Upper lobe of left lung (tissue), 6 donors: ENCODE measurements at regions not wholly inside any gene's neighbourhood (a gene's known extent, or its start where the extent isn't known, plus 50 kb on each side); places are given as distances from the start of the nearest gene placed in this dataset.
A peak's percentile ranks its signal among the peaks of the same experiment; 100 is the strongest.

ENCODE experiments used
- ATAC-seq, 2 donors: fragments of 200-7000 bp; cut with Tn5 transposase; one replicate each; pipeline ENCODE4 v1.9.1; 2022; ENCODE audit warnings: mild to moderate bottlenecking in 2 of 2, moderate library complexity in 2 of 2; ENCODE audit not compliant: low FRiP score in 2 of 2
- DNase-seq, 2 donors: peaks; one replicate each; pipeline ENCODE4 v3.0.0-alpha.2; 2019 to 2020
- H3K27ac ChIP-seq, 4 donors: fragments of 200-600 bp; sonication (generic); one replicate each; pipeline ENCODE4 v1.5.1; 2016 to 2019
- H3K27me3 ChIP-seq, 4 donors: fragments of 200-600 bp; sonication (generic); one replicate each; pipeline ENCODE4 v1.5.1; 2017 to 2019
- H3K36me3 ChIP-seq, 4 donors: fragments of 200-600 bp; sonication (generic); one replicate each; pipeline ENCODE4 v1.5.1; 2016 to 2019
- H3K4me1 ChIP-seq, 4 donors: fragments of 200-600 bp; sonication (generic); one replicate each; pipeline ENCODE4 v1.5.1; 2018 to 2019
- H3K4me3 ChIP-seq, 4 donors: fragments of 200-600 bp; sonication (generic); one replicate each; pipeline ENCODE4 v1.5.1; 2017 to 2019; ENCODE audit warnings: mild to moderate bottlenecking in 2 of 4, moderate library complexity in 1 of 4
- H3K9me3 ChIP-seq, 4 donors: fragments of 200-600 bp; sonication (generic); one replicate each; pipeline ENCODE4 v1.5.1; 2018 to 2019
- EP300 ChIP-seq, 4 donors: sonication (generic); formaldehyde crosslinking; IDR thresholded peaks; one replicate each; pipeline ENCODE4 v1.5.1; 2017; ENCODE audit warnings: antibody characterized with exemption in 4 of 4, control low read depth in 2 of 4
- POLR2A ChIP-seq, 4 donors: fragments of 450-650 bp; IDR thresholded peaks; one replicate each; pipeline ENCODE4 v1.5.1; 2016 to 2017; ENCODE audit warnings: antibody characterized with exemption in 4 of 4, mild to moderate bottlenecking in 2 of 4
- POLR2AphosphoS5 ChIP-seq, 2 donors: sonication (generic); formaldehyde crosslinking; IDR thresholded peaks; one replicate each; pipeline ENCODE4 v1.5.1; 2017; ENCODE audit warnings: antibody characterized with exemption in 2 of 2
- WGBS, 2 donors: methylation state at CpG; one replicate each; pipeline ENCODE4 v1.1.5; 2017 to 2018; 5-methylcytosine and 5-hydroxymethylcytosine counted together
- TF ChIP-seq, protein P1 (sequence below), 6 experiments: fragments of 450-650 bp in 4 of 6; fragments of 200-600 bp in 2 of 6; sonication (generic) in 2 of 6; IDR thresholded peaks; one replicate each; pipeline ENCODE4 v1.5.1; 2016 to 2019; ENCODE audit warnings: antibody characterized with exemption in 6 of 6
- donor health status: DM: no; HTN: no; CAD: no; lungs with moderate emphysema.
- donor health status: DM: no; HTN: yes; CAD: no; lungs with severe emphysema.

DNA sequence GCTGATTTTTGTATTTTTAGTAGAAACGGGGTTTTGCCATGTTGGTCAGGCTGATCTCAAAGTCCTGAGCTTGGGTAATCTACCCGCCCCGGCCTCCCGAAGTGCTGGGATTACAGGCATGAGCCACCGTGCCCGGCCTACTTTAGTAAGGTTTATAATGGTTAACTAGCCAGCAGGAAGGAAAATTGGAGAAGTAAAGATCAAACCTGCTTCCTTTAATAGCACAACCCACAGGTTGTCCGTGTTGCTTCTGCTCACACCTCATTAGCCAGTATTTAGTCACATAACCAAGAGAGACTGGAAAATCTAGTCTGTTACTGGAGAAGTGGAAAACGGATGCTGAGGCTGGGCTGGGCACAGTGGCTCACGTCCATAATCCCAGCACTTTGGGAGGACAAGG is 51.9 kb upstream of the TBL1XR1 start:
- H3K4me3 ChIP-seq = no peak overlapping the region
- ATAC-seq (no peak), DNase-seq (no peak)
- WGBS, 2 donors = 80% methylated on average over 8 to 9 of the region's 9 CpGs
- H3K4me1 ChIP-seq = peaks cover 0 to 3% (median 0%) of the 10 kb centered on the region in 4 donors
- no peaks in the 10 kb centered on the region for H3K9me3 ChIP-seq
- TF ChIP-seq, protein P1, sequence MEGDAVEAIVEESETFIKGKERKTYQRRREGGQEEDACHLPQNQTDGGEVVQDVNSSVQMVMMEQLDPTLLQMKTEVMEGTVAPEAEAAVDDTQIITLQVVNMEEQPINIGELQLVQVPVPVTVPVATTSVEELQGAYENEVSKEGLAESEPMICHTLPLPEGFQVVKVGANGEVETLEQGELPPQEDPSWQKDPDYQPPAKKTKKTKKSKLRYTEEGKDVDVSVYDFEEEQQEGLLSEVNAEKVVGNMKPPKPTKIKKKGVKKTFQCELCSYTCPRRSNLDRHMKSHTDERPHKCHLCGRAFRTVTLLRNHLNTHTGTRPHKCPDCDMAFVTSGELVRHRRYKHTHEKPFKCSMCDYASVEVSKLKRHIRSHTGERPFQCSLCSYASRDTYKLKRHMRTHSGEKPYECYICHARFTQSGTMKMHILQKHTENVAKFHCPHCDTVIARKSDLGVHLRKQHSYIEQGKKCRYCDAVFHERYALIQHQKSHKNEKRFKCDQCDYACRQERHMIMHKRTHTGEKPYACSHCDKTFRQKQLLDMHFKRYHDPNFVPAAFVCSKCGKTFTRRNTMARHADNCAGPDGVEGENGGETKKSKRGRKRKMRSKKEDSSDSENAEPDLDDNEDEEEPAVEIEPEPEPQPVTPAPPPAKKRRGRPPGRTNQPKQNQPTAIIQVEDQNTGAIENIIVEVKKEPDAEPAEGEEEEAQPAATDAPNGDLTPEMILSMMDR (IDR thresholded peaks at IDR 0.05) = no peak
- TF ChIP-seq POLR2AphosphoS5 (IDR thresholded peaks at IDR 0.05) (no peak), EP300 (IDR thresholded peaks at IDR 0.05) (no peak), POLR2A (IDR thresholded peaks at IDR 0.05) (no peak)
- no peaks in the 10 kb centered on the region for H3K36me3 ChIP-seq
- no peaks in the 10 kb centered on the region for H3K27me3 ChIP-seq
- H3K27ac ChIP-seq = no peak overlapping the region

DNA sequence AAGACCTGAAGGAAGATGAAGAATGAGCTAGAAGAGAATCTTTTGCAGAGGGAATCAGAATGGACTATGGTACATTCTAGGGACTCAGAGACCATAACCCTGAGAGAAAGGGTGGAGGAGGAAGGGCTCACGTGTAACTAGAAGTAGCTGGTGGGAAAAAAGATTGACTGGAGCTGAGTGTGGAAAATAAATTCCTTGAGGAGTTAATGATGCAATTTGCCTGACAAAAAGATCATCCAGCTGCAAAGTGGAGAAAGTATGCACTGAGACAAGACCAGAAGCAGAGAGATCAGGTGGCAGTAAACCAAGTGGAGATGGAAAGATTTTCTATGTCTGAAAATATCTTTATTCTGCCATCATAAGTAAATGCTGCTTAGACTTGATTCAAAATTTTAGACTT is 52.9 kb upstream of the TBL1XR1 start:
- H3K27me3 ChIP-seq = no peaks in the 10 kb centered on the region
- H3K27ac ChIP-seq = no peak overlapping the region
- no peak for TF ChIP-seq EP300 (IDR thresholded peaks at IDR 0.05)
- TF ChIP-seq POLR2AphosphoS5 (IDR thresholded peaks at IDR 0.05) = no peak
- no peak for TF ChIP-seq POLR2A (IDR thresholded peaks at IDR 0.05)
- TF ChIP-seq, protein P1 (IDR thresholded peaks at IDR 0.05) = no peak

DNA sequence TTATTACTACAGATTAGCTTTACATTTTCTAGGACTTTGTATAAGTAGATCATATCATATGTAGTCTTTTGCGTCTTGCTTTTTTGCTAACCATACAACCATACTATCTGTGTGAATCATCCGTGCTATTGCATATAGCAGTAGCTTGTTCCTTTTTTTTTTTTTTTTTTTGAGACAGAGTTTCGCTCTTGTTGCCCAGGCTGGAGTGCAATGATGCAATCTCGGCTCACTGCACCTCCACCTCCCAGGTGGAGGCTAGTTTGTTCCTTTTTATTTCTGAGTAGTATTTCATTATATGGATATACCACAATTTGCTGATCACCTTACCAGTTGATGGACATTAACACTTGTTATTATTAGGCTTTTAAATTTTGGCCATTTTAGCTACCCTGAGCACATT is 54.5 kb upstream of the TBL1XR1 start:
- no peaks in the 10 kb centered on the region for H3K9me3 ChIP-seq
- ATAC-seq = peak in 1 of 2 donors; percentile 47
- 67 to 80% methylated on average over 4 of the region's 4 CpGs for WGBS, 2 donors
- DNase-seq = no peak
- TF ChIP-seq EP300 (IDR thresholded peaks at IDR 0.05) = no peak
- TF ChIP-seq, protein P1 (IDR thresholded peaks at IDR 0.05) = no peak
- TF ChIP-seq POLR2AphosphoS5 (IDR thresholded peaks at IDR 0.05) = no peak
- TF ChIP-seq POLR2A (IDR thresholded peaks at IDR 0.05) = no peak
- H3K4me1 ChIP-seq = no peaks in the 10 kb centered on the region
- H3K27me3 ChIP-seq = no peaks in the 10 kb centered on the region
- no peaks in the 10 kb centered on the region for H3K36me3 ChIP-seq
- H3K27ac ChIP-seq = no peak overlapping the region
- no peak overlapping the region for H3K4me3 ChIP-seq

More for the DNA sequence above, 52.9 kb upstream of the TBL1XR1 start:
- no peak for ATAC-seq
- Histone ChIP-seq H3K9me3 (no peaks in the 10 kb centered on the region), H3K4me1 (peaks cover 0 to 3% (median 0%) of the 10 kb centered on the region in 4 donors), H3K4me3 (no peak overlapping the region), H3K36me3 (no peaks in the 10 kb centered on the region)
- DNase-seq = no peak
- 84 to 100% methylated on average over 1 of the region's 1 CpG for WGBS, 2 donors

DNA sequence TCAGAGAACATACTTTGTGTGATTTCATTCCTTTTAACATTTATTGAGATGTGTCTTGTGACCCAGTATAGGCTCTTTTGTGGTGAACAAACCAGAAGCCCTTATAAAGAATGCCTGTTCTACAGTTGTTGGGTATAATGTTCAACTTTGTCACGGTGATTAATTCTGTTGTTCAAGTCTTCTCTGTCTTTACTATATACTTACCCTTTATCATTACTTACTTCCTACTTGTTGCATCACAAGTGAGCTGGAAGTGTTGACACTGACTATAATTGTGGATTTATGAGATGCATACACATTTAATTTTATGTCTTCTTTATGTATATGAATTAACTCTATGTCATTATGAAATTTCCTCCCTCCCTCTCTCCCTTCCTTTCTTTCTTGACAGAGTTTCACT is 59.7 kb upstream of the TBL1XR1 start:
- Histone ChIP-seq H3K27me3 (no peaks in the 10 kb centered on the region), H3K27ac (no peak overlapping the region), H3K4me3 (no peak overlapping the region), H3K9me3 (no peaks in the 10 kb centered on the region), H3K4me1 (no peaks in the 10 kb centered on the region), H3K36me3 (no peaks in the 10 kb centered on the region)
- TF ChIP-seq POLR2A (IDR thresholded peaks at IDR 0.05) = no peak
- DNase-seq (no peak), ATAC-seq (no peak)
- WGBS, 2 donors = 81 to 90% methylated on average over 1 of the region's 1 CpG

DNA sequence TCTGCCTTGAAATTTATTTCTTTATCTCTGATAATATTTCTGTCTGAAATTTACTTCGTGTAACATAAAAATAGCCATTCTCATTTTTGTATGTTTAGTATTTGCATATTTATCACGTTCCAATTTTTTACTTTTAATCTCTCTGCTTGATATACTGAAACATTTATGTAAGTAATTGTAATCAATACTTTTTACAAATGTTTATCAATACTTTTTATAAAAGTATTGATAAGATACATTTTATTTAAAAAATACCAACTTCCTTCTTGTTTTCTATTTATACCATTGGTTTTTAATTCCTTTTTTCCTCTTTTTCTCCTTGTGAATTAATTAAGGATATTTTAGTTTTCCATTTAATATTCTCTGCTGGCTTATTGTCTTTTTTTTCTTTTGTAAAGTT is 60.3 kb upstream of the TBL1XR1 start:
- TF ChIP-seq POLR2AphosphoS5 (IDR thresholded peaks at IDR 0.05) = no peak
- no peak for TF ChIP-seq EP300 (IDR thresholded peaks at IDR 0.05)
- TF ChIP-seq POLR2A (IDR thresholded peaks at IDR 0.05) = no peak
- TF ChIP-seq, protein P1 (IDR thresholded peaks at IDR 0.05) = no peak
- no peaks in the 10 kb centered on the region for H3K4me1 ChIP-seq
- no peaks in the 10 kb centered on the region for H3K27me3 ChIP-seq
- ATAC-seq (no peak), DNase-seq (no peak)
- 87 to 90% methylated on average over 2 of the region's 2 CpGs for WGBS, 2 donors
- H3K27ac ChIP-seq = no peak overlapping the region
- H3K9me3 ChIP-seq = no peaks in the 10 kb centered on the region
- no peak overlapping the region for H3K4me3 ChIP-seq
- no peaks in the 10 kb centered on the region for H3K36me3 ChIP-seq
